GM20431 (cell line): ENCODE measurements at regions not wholly inside any gene's neighbourhood (a gene's known extent, or its start where the extent isn't known, plus 50 kb on each side); places are given as distances from the start of the nearest gene placed in this dataset.

Experiments
- in situ Hi-C: fragments of 300-500 bp; cut with MseI, MboI; formaldehyde crosslinking; loops from one replicate; pipeline ENCODE4 v1.15.0; 2020; ENCODE audit warnings: low sequenced_read_pairs; ENCODE audit not compliant: unreplicated experiment

GRCh38 chr1:96363826-96364225 is 357.8 kb upstream of the PTBP2 start:
- in situ Hi-C loops: no loop called here

DNA sequence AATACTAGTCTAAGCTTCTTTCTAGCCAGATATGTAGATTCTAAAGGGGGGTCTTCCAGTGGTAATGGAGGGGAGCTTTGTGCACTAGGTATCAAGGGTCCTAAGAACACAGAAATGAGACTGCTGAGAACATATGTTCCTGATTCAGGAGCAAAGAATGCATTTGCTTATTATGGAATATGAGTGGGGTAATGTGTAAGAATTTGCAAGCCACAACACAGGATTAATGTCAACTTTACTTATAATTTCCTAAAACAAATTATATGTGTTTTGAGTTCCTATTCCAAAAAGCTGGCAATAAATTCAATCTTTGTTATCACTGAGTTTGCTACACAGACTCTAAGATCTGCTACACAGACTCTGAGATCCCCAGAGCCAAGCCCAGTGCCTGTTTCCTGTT is 357.0 kb upstream of the PTBP2 start:
- in situ Hi-C loops: no loop called here

- in situ Hi-C loops: no loop called here
These were observed 356.5 kb upstream of the PTBP2 start for GRCh38 chr1:96365076-96365475.

- in situ Hi-C loops: no loop called here
These were observed 355.8 kb upstream of the PTBP2 start for GRCh38 chr1:96365596-96366390.

GRCh38 chr1:96366516-96366915 is 355.1 kb upstream of the PTBP2 start:
- in situ Hi-C loops: no loop called here

GRCh38 chr1:96367791-96368190 is 353.8 kb upstream of the PTBP2 start:
- in situ Hi-C loops: no loop called here

- in situ Hi-C loops: no loop called here
These were observed 350.8 kb upstream of the PTBP2 start for GRCh38 chr1:96370757-96371156.

DNA sequence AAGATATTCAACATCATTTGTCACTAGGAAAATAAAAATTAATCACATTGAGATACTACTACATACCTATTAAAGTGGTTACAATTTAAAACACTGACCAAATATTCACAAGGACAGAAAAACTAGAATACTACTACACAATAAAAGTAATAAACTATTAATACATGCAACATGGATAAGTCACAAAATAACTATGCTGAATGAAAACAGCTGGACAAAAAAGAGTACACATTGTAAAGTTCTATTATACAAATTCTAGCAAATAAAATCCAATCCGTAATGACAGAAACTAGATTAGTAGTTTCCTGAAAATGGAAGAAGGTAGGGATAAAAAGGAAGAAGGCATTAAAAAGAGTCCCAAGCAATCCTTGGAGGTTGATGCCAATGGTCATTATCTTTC is 348.7 kb upstream of the PTBP2 start:
- in situ Hi-C loops: no loop called here

DNA sequence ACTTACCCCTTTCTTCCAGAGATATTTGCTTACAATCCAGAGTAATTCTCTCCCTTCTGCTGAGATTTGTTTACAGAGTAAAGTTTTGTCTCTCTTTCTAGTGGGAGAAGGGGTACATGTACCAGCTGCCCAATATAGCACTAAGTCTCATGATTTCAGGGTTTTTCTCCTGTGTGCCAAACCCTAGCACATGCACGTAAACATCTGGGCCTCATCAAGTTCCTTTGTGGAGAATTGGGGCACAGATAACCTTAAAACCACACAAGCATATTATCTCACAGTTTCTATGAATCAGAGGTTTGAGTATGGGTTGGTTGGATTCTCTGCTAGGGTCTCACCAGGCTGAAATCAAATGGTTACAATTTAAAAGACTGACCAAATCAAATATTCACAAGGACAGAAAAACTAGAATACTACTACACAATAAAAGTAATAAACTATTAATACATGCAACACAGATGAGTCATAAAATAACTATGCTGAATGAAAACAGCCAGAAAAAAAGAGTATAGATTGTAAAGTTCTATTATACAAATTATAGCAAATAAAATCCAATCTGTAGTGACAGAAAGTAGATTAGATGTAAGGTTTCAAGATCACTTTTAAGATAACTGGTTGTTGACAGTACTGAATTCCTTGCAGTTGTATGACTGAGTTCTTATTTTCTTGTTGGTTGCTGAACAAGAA is 347.4 kb upstream of the PTBP2 start:
- in situ Hi-C loops: no loop called here

DNA sequence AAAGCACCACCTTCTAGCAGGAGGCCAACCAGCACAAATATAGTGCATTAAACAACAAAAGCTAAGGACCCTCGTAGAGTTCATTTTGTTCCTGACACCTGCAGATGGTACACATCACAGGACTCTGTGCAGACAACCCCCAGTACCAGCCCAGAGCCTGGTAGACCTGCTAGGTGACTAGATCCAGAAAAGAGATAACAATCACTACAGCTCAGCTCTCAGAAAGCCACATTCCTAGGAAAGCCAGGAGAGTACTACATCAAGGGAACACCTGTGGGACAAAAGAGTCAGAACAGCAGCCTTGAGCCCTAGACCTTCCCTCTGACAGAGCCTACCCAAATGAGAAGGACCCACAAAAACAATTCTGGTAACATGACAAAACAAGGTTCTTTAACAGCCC is 344.7 kb upstream of the PTBP2 start:
- in situ Hi-C loops: no loop called here

- in situ Hi-C loops: no loop called here
These were observed 337.0 kb upstream of the PTBP2 start for GRCh38 chr1:96384611-96385010.

DNA sequence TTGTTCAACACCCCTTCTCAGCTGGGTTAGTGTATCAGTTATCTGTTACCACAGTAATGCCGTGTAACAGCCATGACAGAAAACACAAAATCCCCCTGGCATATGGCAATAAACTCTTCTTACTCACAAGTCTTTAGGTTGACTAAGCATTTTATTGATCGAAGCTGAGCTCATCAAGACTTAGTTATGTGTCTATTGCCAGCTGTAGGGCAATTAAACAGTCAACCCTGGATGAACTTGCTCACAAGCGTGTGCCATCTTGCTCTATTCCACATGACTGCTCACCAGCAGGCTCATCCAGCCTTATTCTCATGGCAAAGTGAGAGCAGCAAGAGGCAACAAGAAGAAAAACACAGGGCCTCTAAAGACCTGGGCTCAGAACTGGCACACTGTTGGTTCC is 333.8 kb upstream of the PTBP2 start:
- in situ Hi-C loops: no loop called here

GRCh38 chr1:96388421-96389310 is 332.9 kb upstream of the PTBP2 start:
- in situ Hi-C loops: no loop called here

DNA sequence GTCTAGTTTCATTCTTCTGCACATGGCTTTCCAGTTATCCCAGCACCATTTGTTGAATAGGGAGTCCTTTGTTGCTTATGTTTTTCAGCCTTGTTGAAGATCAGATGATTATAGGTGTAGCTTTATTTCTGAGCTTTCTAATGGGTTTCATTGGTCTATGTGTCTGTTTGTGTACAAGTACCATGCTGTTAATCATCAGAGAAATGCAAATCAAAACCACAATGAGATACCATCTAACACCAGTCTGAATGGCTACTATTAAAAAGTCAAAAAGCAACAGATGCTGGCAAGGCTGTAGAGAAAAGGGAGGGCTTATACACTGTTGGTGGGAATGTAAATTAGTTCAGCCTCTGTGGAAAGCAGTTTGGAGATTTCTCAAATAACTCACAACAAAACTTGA is 321.5 kb upstream of the PTBP2 start:
- in situ Hi-C loops: no loop called here

GRCh38 chr1:96409087-96409486 is 312.5 kb upstream of the PTBP2 start:
- in situ Hi-C loops: no loop called here

DNA sequence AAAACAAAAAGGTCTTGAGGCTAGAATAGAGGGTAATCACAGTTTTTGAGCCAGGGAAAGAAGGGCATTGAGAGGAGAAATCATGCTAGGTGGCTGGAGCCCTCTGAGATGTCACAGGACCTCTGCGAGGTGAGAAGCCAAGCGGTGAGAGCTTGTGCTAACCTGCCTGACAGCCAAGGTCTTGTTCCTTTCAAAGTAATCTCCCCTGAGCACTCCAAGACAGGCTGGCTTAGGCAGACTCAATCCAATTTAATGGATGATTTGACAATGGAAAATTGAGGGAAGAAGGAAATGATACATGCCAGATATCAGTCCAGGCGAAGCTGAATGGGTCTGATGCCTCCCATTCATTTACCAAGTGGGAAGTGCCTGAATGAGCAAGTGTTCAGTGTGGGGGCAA is 311.9 kb upstream of the PTBP2 start:
- in situ Hi-C loops: no loop called here

DNA sequence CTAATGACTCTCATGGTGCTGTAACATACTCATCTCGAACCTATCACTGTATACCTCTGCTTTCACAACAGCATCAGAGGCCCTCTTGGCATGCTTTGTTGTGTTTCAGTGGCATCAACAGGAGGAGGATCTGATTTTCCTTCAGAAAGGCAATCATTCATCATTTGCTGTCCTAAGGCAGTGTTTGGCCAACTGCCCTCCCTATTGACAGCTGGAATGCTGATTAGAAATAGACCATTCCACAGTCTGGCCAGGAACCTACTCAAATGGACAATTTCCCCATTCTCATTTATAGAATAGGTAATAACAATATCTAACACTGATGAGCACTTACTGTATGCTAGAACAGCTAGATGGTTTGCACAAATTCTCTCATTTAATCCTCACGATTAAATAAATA is 310.6 kb upstream of the PTBP2 start:
- in situ Hi-C loops: no loop called here

- in situ Hi-C loops: no loop called here
These were observed 307.0 kb upstream of the PTBP2 start for GRCh38 chr1:96414598-96414997.

- in situ Hi-C loops: no loop called here
These were observed 305.4 kb upstream of the PTBP2 start for GRCh38 chr1:96416111-96416595.

GRCh38 chr1:96416701-96417444 is 304.7 kb upstream of the PTBP2 start:
- in situ Hi-C loops: no loop called here
